Mammary epithelial cell (primary cell): ENCODE measurements at regions not wholly inside any gene's neighbourhood (a gene's known extent, or its start where the extent isn't known, plus 50 kb on each side); places are given as distances from the start of the nearest gene placed in this dataset.

Experiments
- CTCF ChIP-seq, 2 donors: IDR thresholded peaks in 1 of 2; conservative IDR thresholded peaks in 1 of 2; 2 replicates each; pipeline ENCODE4 v1.5.1; 2011 to 2012; ENCODE audit warnings: inconsistent platforms in 2 of 2, low read length in 2 of 2, mild to moderate bottlenecking in 2 of 2, control low read depth in 1 of 2, low read depth in 1 of 2; ENCODE audit not compliant: insufficient read depth in 1 of 2; ENCODE audit errors: extremely low read depth in 1 of 2
- EZH2 ChIP-seq: IDR thresholded peaks from 2 replicates; pipeline ENCODE4 v1.6.1; 2012; ENCODE audit warnings: low read length, inconsistent platforms, borderline replicate concordance

GRCh38 chr16:86667035-86667434 is 88.7 kb downstream of the FOXL1 start:
- TF ChIP-seq CTCF (conservative IDR thresholded peaks at IDR 0.05 in 1 of 2, IDR thresholded peaks at IDR 0.05 in 1 of 2; ENCODE audit: extremely low read depth in 1 of 2, insufficient read depth in 1 of 2, low read depth in 1 of 2, low read length in 2 of 2) (no peak), EZH2 (no peak)
